ENCODE measurements at regions not wholly inside any gene's neighbourhood (a gene's known extent, or its start where the extent isn't known, plus 50 kb on each side); places are given as distances from the start of the nearest gene placed in this dataset.

DNA sequence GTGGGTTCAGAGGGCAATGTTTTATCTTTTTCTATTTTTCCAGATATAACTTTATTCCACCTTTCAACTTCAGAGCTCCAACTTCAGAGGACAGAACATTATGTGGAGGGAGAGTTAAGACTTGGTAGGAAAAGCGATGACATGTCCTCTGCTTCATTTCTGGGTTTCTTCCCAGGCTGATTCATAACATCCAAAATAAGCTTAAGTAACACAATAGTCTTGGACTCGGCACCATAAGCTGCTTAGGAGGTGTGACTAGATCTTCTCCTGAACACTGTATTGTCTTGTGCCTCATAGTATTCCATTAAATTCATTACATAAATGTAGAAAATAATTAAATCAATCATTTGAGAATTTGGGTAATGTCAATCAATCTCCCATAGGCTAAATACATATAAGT lies 95.5 kb upstream of the PDE3A start:
- H3K27me3 Mint-ChIP-seq = no peaks in the 10 kb centered on the region
- DNase-seq (ENCODE audit: low spot score) (no peak), ATAC-seq (no peak)
- no peaks in the 10 kb centered on the region for H3K4me1 Mint-ChIP-seq (ENCODE audit: low read depth in 2 of 2)
- no peak overlapping the region for H3K4me3 Mint-ChIP-seq
- no peaks in the 10 kb centered on the region for H3K36me3 Mint-ChIP-seq
- peaks cover 6% of the 10 kb centered on the region for H3K9me3 Mint-ChIP-seq
- no peak overlapping the region for H3K27ac Mint-ChIP-seq

GRCh38 chr12:20274008-20274407 lies 94.3 kb upstream of the PDE3A start:
- Mint-ChIP-seq H3K27ac (no peak overlapping the region), H3K4me3 (no peak overlapping the region), H3K27me3 (no peaks in the 10 kb centered on the region), H3K36me3 (no peaks in the 10 kb centered on the region), H3K4me1 (ENCODE audit: low read depth in 2 of 2) (no peaks in the 10 kb centered on the region), H3K9me3 (peaks cover 6% of the 10 kb centered on the region)
- no peak for ATAC-seq
- no peak for DNase-seq (ENCODE audit: low spot score)

- Mint-ChIP-seq H3K27ac (no peak overlapping the region), H3K36me3 (no peaks in the 10 kb centered on the region), H3K9me3 (peaks cover 3% of the 10 kb centered on the region), H3K4me3 (no peak overlapping the region), H3K4me1 (ENCODE audit: low read depth in 2 of 2) (no peaks in the 10 kb centered on the region), H3K27me3 (no peaks in the 10 kb centered on the region)
- DNase-seq (ENCODE audit: low spot score) (no peak), ATAC-seq (no peak)
Observed at GRCh38 chr12:20278276-20278675, 90.1 kb upstream of the PDE3A start.

DNA sequence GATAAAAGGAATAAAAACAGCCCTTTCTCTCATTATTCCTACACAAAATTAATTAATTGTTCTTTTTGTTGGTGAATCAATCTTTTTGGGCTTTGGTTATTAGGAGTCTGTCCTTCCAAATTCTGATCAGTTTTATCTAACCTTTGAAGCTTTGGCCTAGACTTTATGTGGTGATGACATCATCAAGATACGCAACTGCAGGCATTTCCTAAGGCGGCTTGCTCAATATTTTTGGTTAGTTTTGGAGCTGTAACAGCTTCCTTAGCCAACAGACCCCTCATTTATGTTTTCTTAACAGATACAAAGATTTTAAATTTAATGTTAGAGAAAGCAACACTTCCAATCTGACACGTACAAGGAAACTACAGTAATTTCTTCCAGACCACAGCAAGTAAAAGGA lies 87.8 kb upstream of the PDE3A start:
- no peaks in the 10 kb centered on the region for H3K4me1 Mint-ChIP-seq (ENCODE audit: low read depth in 2 of 2)
- no peaks in the 10 kb centered on the region for H3K36me3 Mint-ChIP-seq
- ATAC-seq = no peak
- DNase-seq (ENCODE audit: low spot score) = no peak
- H3K27me3 Mint-ChIP-seq = no peaks in the 10 kb centered on the region
- no peak overlapping the region for H3K4me3 Mint-ChIP-seq
- peaks cover 5% of the 10 kb centered on the region for H3K9me3 Mint-ChIP-seq
- H3K27ac Mint-ChIP-seq = no peak overlapping the region

DNA sequence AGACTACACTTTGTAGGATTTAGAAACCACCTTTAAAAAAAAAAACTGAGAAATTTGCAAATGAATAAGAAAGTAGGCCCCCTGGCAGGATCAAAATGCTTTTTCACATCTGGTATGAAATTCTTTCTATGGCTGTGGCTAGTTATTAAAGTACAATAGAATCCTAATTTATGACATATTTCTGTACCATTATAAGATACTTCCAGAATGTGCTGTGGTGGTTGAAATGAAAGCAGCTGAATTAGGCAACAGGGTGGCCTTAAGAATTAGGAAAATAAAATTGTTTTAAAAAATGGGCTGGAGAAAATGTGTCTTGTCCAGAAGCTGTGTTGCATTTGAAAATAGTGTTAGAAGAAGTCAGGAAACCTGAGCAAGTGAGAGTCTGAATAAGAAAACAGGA lies 85.9 kb upstream of the PDE3A start:
- no peak overlapping the region for H3K4me3 Mint-ChIP-seq
- H3K27me3 Mint-ChIP-seq = no peaks in the 10 kb centered on the region

GRCh38 chr12:20283482-20283881 lies 84.9 kb upstream of the PDE3A start:
- Mint-ChIP-seq H3K36me3 (no peaks in the 10 kb centered on the region), H3K9me3 (peaks cover 9% of the 10 kb centered on the region), H3K27ac (no peak overlapping the region), H3K4me1 (ENCODE audit: low read depth in 2 of 2) (no peaks in the 10 kb centered on the region), H3K4me3 (no peak overlapping the region), H3K27me3 (no peaks in the 10 kb centered on the region)
- DNase-seq (ENCODE audit: low spot score) (no peak), ATAC-seq (no peak)

More for the DNA sequence above, 85.9 kb upstream of the PDE3A start:
- Mint-ChIP-seq H3K36me3 (no peaks in the 10 kb centered on the region), H3K27ac (no peak overlapping the region), H3K4me1 (ENCODE audit: low read depth in 2 of 2) (no peaks in the 10 kb centered on the region), H3K9me3 (peaks cover 9% of the 10 kb centered on the region)
- no peak for ATAC-seq
- no peak for DNase-seq (ENCODE audit: low spot score)

- DNase-seq (ENCODE audit: low spot score) (no peak), ATAC-seq (no peak)
- Mint-ChIP-seq H3K4me1 (ENCODE audit: low read depth in 2 of 2) (no peaks in the 10 kb centered on the region), H3K4me3 (no peak overlapping the region), H3K36me3 (no peaks in the 10 kb centered on the region), H3K27me3 (no peaks in the 10 kb centered on the region), H3K27ac (no peak overlapping the region), H3K9me3 (peaks cover 11% of the 10 kb centered on the region)
Observed at GRCh38 chr12:20289520-20289919, 78.8 kb upstream of the PDE3A start.

DNA sequence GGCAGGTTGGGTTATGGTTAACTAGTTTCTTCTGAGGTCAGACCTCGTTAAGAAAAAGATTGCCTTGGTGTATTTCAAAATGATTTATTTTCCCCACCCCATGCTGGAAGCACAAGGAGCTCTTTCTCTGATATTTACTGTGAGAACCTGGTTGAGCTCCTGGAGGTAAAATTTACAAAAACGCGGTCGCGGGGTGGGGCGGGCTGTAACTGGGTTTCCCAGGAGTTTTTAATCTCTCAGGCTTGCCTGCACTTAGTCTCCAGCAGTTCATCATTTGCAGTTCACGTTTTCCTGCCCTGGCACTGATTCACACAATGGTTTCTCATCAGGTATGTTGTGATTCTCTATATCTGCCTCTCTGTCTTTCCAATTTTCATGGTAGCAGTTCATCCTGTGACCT lies 67.9 kb upstream of the PDE3A start:
- DNase-seq (ENCODE audit: low spot score) (no peak), ATAC-seq (no peak)
- Mint-ChIP-seq H3K4me3 (no peak overlapping the region), H3K27ac (no peak overlapping the region), H3K27me3 (no peaks in the 10 kb centered on the region), H3K4me1 (ENCODE audit: low read depth in 2 of 2) (no peaks in the 10 kb centered on the region), H3K9me3 (peaks cover 21% of the 10 kb centered on the region), H3K36me3 (peaks cover 12% of the 10 kb centered on the region)

GRCh38 chr12:20305470-20305869 lies 62.9 kb upstream of the PDE3A start:
- H3K27ac Mint-ChIP-seq = no peak overlapping the region
- H3K36me3 Mint-ChIP-seq = peaks cover 9% of the 10 kb centered on the region
- no peaks in the 10 kb centered on the region for H3K27me3 Mint-ChIP-seq
- no peak overlapping the region for H3K4me3 Mint-ChIP-seq
- no peaks in the 10 kb centered on the region for H3K4me1 Mint-ChIP-seq (ENCODE audit: low read depth in 2 of 2)
- ATAC-seq (no peak), DNase-seq (ENCODE audit: low spot score) (no peak)
- H3K9me3 Mint-ChIP-seq = peaks cover 15% of the 10 kb centered on the region

- H3K4me3 Mint-ChIP-seq = no peak overlapping the region
- no peak for DNase-seq (ENCODE audit: low spot score)
- no peaks in the 10 kb centered on the region for H3K27me3 Mint-ChIP-seq
- ATAC-seq = no peak
- H3K27ac Mint-ChIP-seq = no peak overlapping the region
- peaks cover 9% of the 10 kb centered on the region for H3K36me3 Mint-ChIP-seq
- no peaks in the 10 kb centered on the region for H3K4me1 Mint-ChIP-seq (ENCODE audit: low read depth in 2 of 2)
- peaks cover 12% of the 10 kb centered on the region for H3K9me3 Mint-ChIP-seq
Observed at GRCh38 chr12:20309504-20310148, 58.7 kb upstream of the PDE3A start.

- H3K9me3 Mint-ChIP-seq = peaks cover under 1% of the 10 kb centered on the region
- H3K36me3 Mint-ChIP-seq = no peaks in the 10 kb centered on the region
- no peaks in the 10 kb centered on the region for H3K4me1 Mint-ChIP-seq (ENCODE audit: low read depth in 2 of 2)
- no peak overlapping the region for H3K4me3 Mint-ChIP-seq
- no peak overlapping the region for H3K27ac Mint-ChIP-seq
- DNase-seq (ENCODE audit: low spot score) (no peak), ATAC-seq (no peak)
- H3K27me3 Mint-ChIP-seq = no peaks in the 10 kb centered on the region
Observed at GRCh38 chr12:20314328-20314727, 54.0 kb upstream of the PDE3A start.

- no peaks in the 10 kb centered on the region for H3K27me3 Mint-ChIP-seq
- no peaks in the 10 kb centered on the region for H3K9me3 Mint-ChIP-seq
- no peak for DNase-seq (ENCODE audit: low spot score)
- H3K36me3 Mint-ChIP-seq = no peaks in the 10 kb centered on the region
- no peak overlapping the region for H3K27ac Mint-ChIP-seq
- no peaks in the 10 kb centered on the region for H3K4me1 Mint-ChIP-seq (ENCODE audit: low read depth in 2 of 2)
- ATAC-seq = no peak
- no peak overlapping the region for H3K4me3 Mint-ChIP-seq
Observed at GRCh38 chr12:20317554-20317953, 50.8 kb upstream of the PDE3A start.
